PC-3 (cell line): ENCODE measurements at regions not wholly inside any gene's neighbourhood (a gene's known extent, or its start where the extent isn't known, plus 50 kb on each side); places are given as distances from the start of the nearest gene placed in this dataset.

Source experiments
- CTCF ChIP-seq: fragments of 300-600 bp; sonication (generic); conservative IDR thresholded peaks from 2 replicates; pipeline ENCODE4 v1.5.1; 2017; ENCODE audit warnings: antibody characterized with exemption, low read depth, mild to moderate bottlenecking, low read length
- EZH2 ChIP-seq: fragments of 300-600 bp; sonication (generic); IDR thresholded peaks from one replicate; pipeline ENCODE4 v1.6.1; 2017; ENCODE audit warnings: antibody characterized with exemption, mild to moderate bottlenecking, low read length; ENCODE audit not compliant: unreplicated experiment

GRCh38 chr3:137583256-137583655 lies 180.9 kb upstream of the SOX14 start:
- TF ChIP-seq CTCF (no peak), EZH2 (no peak)
